SK-N-SH (cell line): ENCODE measurements at regions not wholly inside any gene's neighbourhood (a gene's known extent, or its start where the extent isn't known, plus 50 kb on each side); places are given as distances from the start of the nearest gene placed in this dataset.

Experiments
- CTCF ChIP-seq: fragments of 200-600 bp; sonication (generic); IDR thresholded peaks from 2 replicates; pipeline ENCODE4 v1.6.1; 2017; ENCODE audit warnings: antibody characterized with exemption, mild to moderate bottlenecking, moderate library complexity
- EP300 ChIP-seq, 2 experiments: IDR thresholded peaks; 2 replicates each; pipeline versions ENCODE4 v1.4.0 to v1.6.1; 2012; ENCODE audit warnings: borderline replicate concordance in 1 of 2, low read depth in 1 of 2, low read length in 1 of 2
- EZH2phosphoT487 ChIP-seq: fragments of 200-600 bp; sonication (generic); IDR thresholded peaks from 2 replicates; pipeline ENCODE4 v1.6.1; 2017; ENCODE audit warnings: low read depth, mixed run types, mild to moderate bottlenecking, antibody characterized with exemption, moderate library complexity, borderline replicate concordance
- RAD21 ChIP-seq: IDR thresholded peaks from 2 replicates; pipeline ENCODE4 v1.6.1; 2012; ENCODE audit warnings: mild to moderate bottlenecking, low read length
- REST ChIP-seq: IDR thresholded peaks from 2 replicates; pipeline ENCODE4 v1.6.1; 2012; ENCODE audit warnings: mild to moderate bottlenecking, low read depth, low read length, moderate library complexity
- TCF12 ChIP-seq: IDR thresholded peaks from 2 replicates; pipeline ENCODE4 v1.4.0; 2012

- TF ChIP-seq CTCF, result no peak
- no peak for TF ChIP-seq RAD21
- TF ChIP-seq REST, result no peak
- no peak for TF ChIP-seq EP300 (IDR thresholded peaks at IDR 0.05; ENCODE audit: borderline replicate concordance in 1 of 2, low read depth in 1 of 2, low read length in 1 of 2)
- no peak for TF ChIP-seq TCF12
- no peak for TF ChIP-seq EZH2phosphoT487
Measured at GRCh38 chr2:191740759-191741158, 62.8 kb downstream of the NABP1 start.
